ENCODE measurements at regions not wholly inside any gene's neighbourhood (a gene's known extent, or its start where the extent isn't known, plus 50 kb on each side); places are given as distances from the start of the nearest gene placed in this dataset.

DNA sequence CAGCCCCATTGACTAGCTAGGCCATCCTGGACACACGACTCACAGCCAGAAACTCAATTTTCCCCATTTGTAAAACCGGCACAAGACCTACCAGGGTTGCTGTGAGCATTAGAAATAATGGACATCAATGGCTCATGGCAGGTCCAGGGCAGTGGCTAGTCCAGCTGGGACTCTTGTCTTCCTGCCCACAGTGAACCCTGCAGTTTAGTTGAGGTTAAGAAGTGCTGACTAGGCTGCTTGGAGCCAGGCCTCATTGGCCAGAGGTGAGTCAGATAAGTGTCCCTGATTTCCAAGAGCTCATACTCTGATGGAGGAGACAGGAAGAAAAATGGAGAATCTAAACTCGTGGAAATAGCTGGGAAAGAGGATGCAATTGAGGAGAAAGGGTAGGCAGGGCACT, 123.4 kb upstream of the ZNF92 start:
- Histone ChIP-seq H3K4me3 (ENCODE audit: low read length) (no peak overlapping the region), H3K27ac (ENCODE audit: low read length) (no peak overlapping the region), H3K4me2 (ENCODE audit: low read length) (no peak overlapping the region), H4K20me1 (ENCODE audit: insufficient read depth) (no peaks in the 10 kb centered on the region), H3K79me2 (replicated peaks; ENCODE audit: insufficient read depth, low read length) (no peaks in the 10 kb centered on the region), H3K9me3 (ENCODE audit: low read length) (no peaks in the 10 kb centered on the region), H3K27me3 (ENCODE audit: insufficient read depth, low read depth, low read length) (no peaks in the 10 kb centered on the region), H3K9me2 (ENCODE audit: insufficient read depth, low read length) (no peaks in the 10 kb centered on the region), H3K9ac (ENCODE audit: low read length) (no peak overlapping the region), H3F3A (ENCODE audit: insufficient read depth, low read length, poor library complexity, severe bottlenecking) (peaks cover 3% of the 10 kb centered on the region), H3K36me3 (ENCODE audit: insufficient read depth, low read length) (no peaks in the 10 kb centered on the region), H2AFZ (ENCODE audit: low read depth, low read length) (no peak overlapping the region)
- no peak for TF ChIP-seq SMC3 (conservative IDR thresholded peaks at IDR 0.05; ENCODE audit: poor library complexity)
- TF ChIP-seq, protein P1, sequence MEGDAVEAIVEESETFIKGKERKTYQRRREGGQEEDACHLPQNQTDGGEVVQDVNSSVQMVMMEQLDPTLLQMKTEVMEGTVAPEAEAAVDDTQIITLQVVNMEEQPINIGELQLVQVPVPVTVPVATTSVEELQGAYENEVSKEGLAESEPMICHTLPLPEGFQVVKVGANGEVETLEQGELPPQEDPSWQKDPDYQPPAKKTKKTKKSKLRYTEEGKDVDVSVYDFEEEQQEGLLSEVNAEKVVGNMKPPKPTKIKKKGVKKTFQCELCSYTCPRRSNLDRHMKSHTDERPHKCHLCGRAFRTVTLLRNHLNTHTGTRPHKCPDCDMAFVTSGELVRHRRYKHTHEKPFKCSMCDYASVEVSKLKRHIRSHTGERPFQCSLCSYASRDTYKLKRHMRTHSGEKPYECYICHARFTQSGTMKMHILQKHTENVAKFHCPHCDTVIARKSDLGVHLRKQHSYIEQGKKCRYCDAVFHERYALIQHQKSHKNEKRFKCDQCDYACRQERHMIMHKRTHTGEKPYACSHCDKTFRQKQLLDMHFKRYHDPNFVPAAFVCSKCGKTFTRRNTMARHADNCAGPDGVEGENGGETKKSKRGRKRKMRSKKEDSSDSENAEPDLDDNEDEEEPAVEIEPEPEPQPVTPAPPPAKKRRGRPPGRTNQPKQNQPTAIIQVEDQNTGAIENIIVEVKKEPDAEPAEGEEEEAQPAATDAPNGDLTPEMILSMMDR (IDR thresholded peaks at IDR 0.05; ENCODE audit: poor library complexity, severe bottlenecking): no peak
- no peak for TF ChIP-seq POLR2AphosphoS5 (IDR thresholded peaks at IDR 0.05)
- no peak for TF ChIP-seq EP300 (conservative IDR thresholded peaks at IDR 0.05; ENCODE audit: poor library complexity, severe bottlenecking)
- TF ChIP-seq, protein P2, sequence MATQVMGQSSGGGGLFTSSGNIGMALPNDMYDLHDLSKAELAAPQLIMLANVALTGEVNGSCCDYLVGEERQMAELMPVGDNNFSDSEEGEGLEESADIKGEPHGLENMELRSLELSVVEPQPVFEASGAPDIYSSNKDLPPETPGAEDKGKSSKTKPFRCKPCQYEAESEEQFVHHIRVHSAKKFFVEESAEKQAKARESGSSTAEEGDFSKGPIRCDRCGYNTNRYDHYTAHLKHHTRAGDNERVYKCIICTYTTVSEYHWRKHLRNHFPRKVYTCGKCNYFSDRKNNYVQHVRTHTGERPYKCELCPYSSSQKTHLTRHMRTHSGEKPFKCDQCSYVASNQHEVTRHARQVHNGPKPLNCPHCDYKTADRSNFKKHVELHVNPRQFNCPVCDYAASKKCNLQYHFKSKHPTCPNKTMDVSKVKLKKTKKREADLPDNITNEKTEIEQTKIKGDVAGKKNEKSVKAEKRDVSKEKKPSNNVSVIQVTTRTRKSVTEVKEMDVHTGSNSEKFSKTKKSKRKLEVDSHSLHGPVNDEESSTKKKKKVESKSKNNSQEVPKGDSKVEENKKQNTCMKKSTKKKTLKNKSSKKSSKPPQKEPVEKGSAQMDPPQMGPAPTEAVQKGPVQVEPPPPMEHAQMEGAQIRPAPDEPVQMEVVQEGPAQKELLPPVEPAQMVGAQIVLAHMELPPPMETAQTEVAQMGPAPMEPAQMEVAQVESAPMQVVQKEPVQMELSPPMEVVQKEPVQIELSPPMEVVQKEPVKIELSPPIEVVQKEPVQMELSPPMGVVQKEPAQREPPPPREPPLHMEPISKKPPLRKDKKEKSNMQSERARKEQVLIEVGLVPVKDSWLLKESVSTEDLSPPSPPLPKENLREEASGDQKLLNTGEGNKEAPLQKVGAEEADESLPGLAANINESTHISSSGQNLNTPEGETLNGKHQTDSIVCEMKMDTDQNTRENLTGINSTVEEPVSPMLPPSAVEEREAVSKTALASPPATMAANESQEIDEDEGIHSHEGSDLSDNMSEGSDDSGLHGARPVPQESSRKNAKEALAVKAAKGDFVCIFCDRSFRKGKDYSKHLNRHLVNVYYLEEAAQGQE (IDR thresholded peaks at IDR 0.05; ENCODE audit: borderline replicate concordance): no peak
- TF ChIP-seq MXI1 (conservative IDR thresholded peaks at IDR 0.05; ENCODE audit: poor library complexity, severe bottlenecking): no peak
- TF ChIP-seq RAD21 (conservative IDR thresholded peaks at IDR 0.05): no peak
- no peak for TF ChIP-seq EZH2 (IDR thresholded peaks at IDR 0.05; ENCODE audit: borderline replicate concordance, insufficient read depth, low read length, poor library complexity, severe bottlenecking)
- TF ChIP-seq TAF1 (IDR thresholded peaks at IDR 0.05; ENCODE audit: low read depth): no peak

DNA sequence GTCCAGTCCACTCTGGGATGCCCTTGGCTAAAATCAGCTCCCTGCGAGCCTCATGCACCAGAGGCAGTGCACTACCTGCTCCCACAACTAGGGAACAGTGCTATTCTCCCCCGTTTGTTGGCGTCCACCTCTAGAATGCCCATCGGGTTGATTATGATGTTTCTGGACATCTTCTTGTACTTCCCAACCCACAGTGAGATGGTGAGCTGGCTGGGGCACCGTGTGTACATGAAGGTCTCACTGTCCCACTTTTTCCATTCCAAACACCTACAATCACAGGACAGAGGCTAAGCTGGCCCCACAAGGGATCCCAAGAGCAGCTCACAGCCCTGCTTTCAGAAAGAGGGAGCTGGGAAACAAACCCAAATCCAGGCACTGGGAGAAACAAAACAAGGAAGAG, 126.2 kb upstream of the ZNF92 start:
- Histone ChIP-seq H3K36me3 (ENCODE audit: insufficient read depth, low read length) (no peaks in the 10 kb centered on the region), H3K9me3 (ENCODE audit: low read length) (no peaks in the 10 kb centered on the region), H4K20me1 (ENCODE audit: insufficient read depth) (no peaks in the 10 kb centered on the region), H2AFZ (ENCODE audit: low read depth, low read length) (no peak overlapping the region), H3K27ac (ENCODE audit: low read length) (no peak overlapping the region), H3K4me3 (ENCODE audit: low read length) (no peak overlapping the region), H3F3A (ENCODE audit: insufficient read depth, low read length, poor library complexity, severe bottlenecking) (peaks cover 1% of the 10 kb centered on the region), H3K9me2 (ENCODE audit: insufficient read depth, low read length) (no peaks in the 10 kb centered on the region), H3K4me2 (ENCODE audit: low read length) (no peak overlapping the region), H3K79me2 (replicated peaks; ENCODE audit: insufficient read depth, low read length) (no peaks in the 10 kb centered on the region), H3K27me3 (ENCODE audit: insufficient read depth, low read depth, low read length) (no peaks in the 10 kb centered on the region), H3K9ac (ENCODE audit: low read length) (no peak overlapping the region)
- TF ChIP-seq RAD21 (conservative IDR thresholded peaks at IDR 0.05) (no peak), EP300 (conservative IDR thresholded peaks at IDR 0.05; ENCODE audit: poor library complexity, severe bottlenecking) (no peak), TAF1 (IDR thresholded peaks at IDR 0.05; ENCODE audit: low read depth) (no peak), EZH2 (IDR thresholded peaks at IDR 0.05; ENCODE audit: borderline replicate concordance, insufficient read depth, low read length, poor library complexity, severe bottlenecking) (no peak), POLR2AphosphoS5 (IDR thresholded peaks at IDR 0.05) (no peak), SMC3 (conservative IDR thresholded peaks at IDR 0.05; ENCODE audit: poor library complexity) (no peak), MXI1 (conservative IDR thresholded peaks at IDR 0.05; ENCODE audit: poor library complexity, severe bottlenecking) (no peak)
- TF ChIP-seq, protein P2 (IDR thresholded peaks at IDR 0.05; ENCODE audit: borderline replicate concordance): no peak
- TF ChIP-seq, protein P1 (IDR thresholded peaks at IDR 0.05; ENCODE audit: poor library complexity, severe bottlenecking): no peak
